ENCODE measurements at regions not wholly inside any gene's neighbourhood (a gene's known extent, or its start where the extent isn't known, plus 50 kb on each side); places are given as distances from the start of the nearest gene placed in this dataset.

DNA sequence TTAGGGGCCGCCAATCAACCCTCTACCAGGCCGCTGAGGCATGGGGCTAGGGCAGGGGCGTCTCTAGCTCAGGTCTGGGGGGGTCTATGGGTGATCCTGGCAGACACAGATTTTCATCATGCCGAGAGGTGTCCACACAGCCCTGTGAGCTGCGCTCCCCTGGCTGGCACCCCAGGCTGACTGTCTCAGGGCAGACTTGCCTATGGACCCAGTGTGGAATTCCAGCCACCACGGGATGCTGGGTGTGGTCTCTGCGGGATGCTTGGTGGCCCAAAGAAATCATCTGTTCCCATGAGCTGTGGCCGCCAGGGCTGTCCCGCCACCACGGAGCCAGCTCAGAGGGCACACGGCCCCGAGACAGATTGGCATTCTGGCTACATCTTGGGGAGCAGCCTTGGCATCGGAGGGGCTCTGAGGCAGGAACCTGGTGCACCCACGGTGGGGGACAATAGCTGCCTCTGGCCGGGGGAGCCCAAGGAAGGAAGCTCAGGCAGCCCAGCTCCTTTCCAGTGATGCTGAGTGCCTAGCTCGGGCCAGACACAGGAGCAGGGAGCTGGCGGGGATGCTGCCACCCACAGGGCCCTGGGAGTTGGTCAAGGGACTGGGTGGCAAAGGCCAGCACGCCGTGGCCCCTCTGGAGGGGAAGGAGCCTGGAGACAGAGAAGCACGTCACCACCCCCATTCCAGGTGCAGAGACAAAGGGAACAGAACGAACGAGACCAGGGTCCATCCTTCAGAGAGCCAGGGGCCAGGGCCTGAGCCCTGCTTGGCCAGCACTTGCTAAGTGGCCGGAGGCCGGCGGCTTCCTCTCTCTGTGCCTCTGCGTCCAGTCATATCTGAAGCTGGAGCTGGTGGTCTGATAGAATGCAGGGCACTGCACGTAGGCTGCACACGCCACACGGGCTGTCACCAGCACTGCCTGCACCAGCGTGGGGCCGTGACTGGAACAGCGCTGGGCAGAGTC is 64.4 kb upstream of the FGF3 start:
- TF ChIP-seq, protein P1, sequence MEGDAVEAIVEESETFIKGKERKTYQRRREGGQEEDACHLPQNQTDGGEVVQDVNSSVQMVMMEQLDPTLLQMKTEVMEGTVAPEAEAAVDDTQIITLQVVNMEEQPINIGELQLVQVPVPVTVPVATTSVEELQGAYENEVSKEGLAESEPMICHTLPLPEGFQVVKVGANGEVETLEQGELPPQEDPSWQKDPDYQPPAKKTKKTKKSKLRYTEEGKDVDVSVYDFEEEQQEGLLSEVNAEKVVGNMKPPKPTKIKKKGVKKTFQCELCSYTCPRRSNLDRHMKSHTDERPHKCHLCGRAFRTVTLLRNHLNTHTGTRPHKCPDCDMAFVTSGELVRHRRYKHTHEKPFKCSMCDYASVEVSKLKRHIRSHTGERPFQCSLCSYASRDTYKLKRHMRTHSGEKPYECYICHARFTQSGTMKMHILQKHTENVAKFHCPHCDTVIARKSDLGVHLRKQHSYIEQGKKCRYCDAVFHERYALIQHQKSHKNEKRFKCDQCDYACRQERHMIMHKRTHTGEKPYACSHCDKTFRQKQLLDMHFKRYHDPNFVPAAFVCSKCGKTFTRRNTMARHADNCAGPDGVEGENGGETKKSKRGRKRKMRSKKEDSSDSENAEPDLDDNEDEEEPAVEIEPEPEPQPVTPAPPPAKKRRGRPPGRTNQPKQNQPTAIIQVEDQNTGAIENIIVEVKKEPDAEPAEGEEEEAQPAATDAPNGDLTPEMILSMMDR (IDR thresholded peaks at IDR 0.05), result no peak
- no peak for TF ChIP-seq EZH2 (IDR thresholded peaks at IDR 0.05; ENCODE audit: borderline replicate concordance, insufficient read depth, low read depth, low read length, poor library complexity, severe bottlenecking)
